Thyroid gland (tissue), 4 donors: ENCODE measurements at regions not wholly inside any gene's neighbourhood (a gene's known extent, or its start where the extent isn't known, plus 50 kb on each side); places are given as distances from the start of the nearest gene placed in this dataset.
"Not testable (repeated sequence)": the region's sequence is repeated elsewhere in the genome, so short reads cannot be mapped to it uniquely, and the experiment has no call there.

Source experiments
- POLR2A ChIP-seq, 2 donors: fragments of 450-650 bp; IDR thresholded peaks; one replicate each; pipeline ENCODE4 v1.6.1; 2017; ENCODE audit warnings: antibody characterized with exemption in 2 of 2, mild to moderate bottlenecking in 2 of 2, moderate library complexity in 1 of 2
- TF ChIP-seq, protein P1 (sequence below), 6 experiments: fragments of 200-600 bp in 3 of 6; fragments of 450-650 bp in 3 of 6; sonication (generic) in 3 of 6; IDR thresholded peaks; one replicate each; pipeline ENCODE4 v1.5.1; 2016 to 2019; ENCODE audit warnings: antibody characterized with exemption in 6 of 6, mild to moderate bottlenecking in 2 of 6, inconsistent platforms in 1 of 6, moderate library complexity in 1 of 6

DNA sequence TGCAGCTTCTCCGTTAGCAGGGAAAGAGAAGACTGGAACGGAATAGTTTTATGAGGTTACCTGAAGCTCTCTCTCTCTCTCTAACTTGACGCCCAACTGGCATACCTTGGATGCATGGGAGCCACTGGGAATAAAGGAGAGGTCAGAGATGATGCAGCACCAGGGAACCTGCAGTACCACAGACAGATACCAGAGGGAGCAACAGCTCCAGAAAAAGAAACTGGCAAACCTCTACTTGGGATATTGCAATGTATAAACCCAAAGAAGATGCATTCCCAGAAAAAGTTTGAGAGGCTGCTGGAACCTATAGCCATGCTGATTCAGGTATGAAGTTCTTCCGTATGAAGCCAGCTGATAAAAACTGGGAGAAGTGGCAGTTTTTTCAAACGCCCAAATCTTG lies 2976.1 kb upstream of the TEKT4 start:
- TF ChIP-seq, protein P1, sequence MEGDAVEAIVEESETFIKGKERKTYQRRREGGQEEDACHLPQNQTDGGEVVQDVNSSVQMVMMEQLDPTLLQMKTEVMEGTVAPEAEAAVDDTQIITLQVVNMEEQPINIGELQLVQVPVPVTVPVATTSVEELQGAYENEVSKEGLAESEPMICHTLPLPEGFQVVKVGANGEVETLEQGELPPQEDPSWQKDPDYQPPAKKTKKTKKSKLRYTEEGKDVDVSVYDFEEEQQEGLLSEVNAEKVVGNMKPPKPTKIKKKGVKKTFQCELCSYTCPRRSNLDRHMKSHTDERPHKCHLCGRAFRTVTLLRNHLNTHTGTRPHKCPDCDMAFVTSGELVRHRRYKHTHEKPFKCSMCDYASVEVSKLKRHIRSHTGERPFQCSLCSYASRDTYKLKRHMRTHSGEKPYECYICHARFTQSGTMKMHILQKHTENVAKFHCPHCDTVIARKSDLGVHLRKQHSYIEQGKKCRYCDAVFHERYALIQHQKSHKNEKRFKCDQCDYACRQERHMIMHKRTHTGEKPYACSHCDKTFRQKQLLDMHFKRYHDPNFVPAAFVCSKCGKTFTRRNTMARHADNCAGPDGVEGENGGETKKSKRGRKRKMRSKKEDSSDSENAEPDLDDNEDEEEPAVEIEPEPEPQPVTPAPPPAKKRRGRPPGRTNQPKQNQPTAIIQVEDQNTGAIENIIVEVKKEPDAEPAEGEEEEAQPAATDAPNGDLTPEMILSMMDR (IDR thresholded peaks at IDR 0.05) = not testable (repeated sequence)
- TF ChIP-seq POLR2A (IDR thresholded peaks at IDR 0.05) = not testable (repeated sequence)
